Testis (tissue), 2 donors: ENCODE measurements at regions not wholly inside any gene's neighbourhood (a gene's known extent, or its start where the extent isn't known, plus 50 kb on each side); places are given as distances from the start of the nearest gene placed in this dataset.

Experiments used
- DNase-seq: peaks from one replicate; pipeline ENCODE4 v3.0.0-alpha.2; 2019
- H3K27ac ChIP-seq, 2 donors: fragments of 200-600 bp; sonication (generic); one replicate each; pipeline ENCODE4 v1.5.1; 2019
- H3K27me3 ChIP-seq: fragments of 200-600 bp; sonication (generic); one replicate; pipeline ENCODE4 v1.5.1; 2019
- H3K36me3 ChIP-seq: fragments of 200-600 bp; sonication (generic); one replicate; pipeline ENCODE4 v1.5.1; 2017; ENCODE audit warnings: low read depth; ENCODE audit errors: missing control alignments
- H3K4me1 ChIP-seq: fragments of 200-600 bp; sonication (generic); one replicate; pipeline ENCODE4 v1.5.1; 2019
- H3K4me3 ChIP-seq, 2 donors: fragments of 200-600 bp; sonication (generic); one replicate each; pipeline ENCODE4 v1.5.1; 2017 to 2019
- H3K9me3 ChIP-seq: fragments of 200-600 bp; sonication (generic); one replicate; pipeline ENCODE4 v1.5.1; 2017
- POLR2A ChIP-seq: fragments of 450-650 bp; IDR thresholded peaks from one replicate; pipeline ENCODE4 v1.6.1; 2017; ENCODE audit warnings: antibody characterized with exemption, mild to moderate bottlenecking, moderate library complexity
- WGBS, 2 donors: methylation state at CpG; one replicate each; pipeline ENCODE4 v1.1.5; 2018; 5-methylcytosine and 5-hydroxymethylcytosine counted together
- intact Hi-C: fragments of 100-400 bp; cut with DNase I; formaldehyde crosslinking; loops from one replicate; pipeline ENCODE4 v1.15.1; 2023; ENCODE audit warnings: low total_unique reads
- TF ChIP-seq, protein P1 (sequence below), 3 experiments: fragments of 450-650 bp in 2 of 3; fragments of 200-600 bp in 1 of 3; sonication (generic) in 1 of 3; IDR thresholded peaks; one replicate each; pipeline ENCODE4 v1.5.1; 2016 to 2019; ENCODE audit warnings: antibody characterized with exemption in 3 of 3, mild to moderate bottlenecking in 2 of 3, moderate library complexity in 1 of 3

DNA sequence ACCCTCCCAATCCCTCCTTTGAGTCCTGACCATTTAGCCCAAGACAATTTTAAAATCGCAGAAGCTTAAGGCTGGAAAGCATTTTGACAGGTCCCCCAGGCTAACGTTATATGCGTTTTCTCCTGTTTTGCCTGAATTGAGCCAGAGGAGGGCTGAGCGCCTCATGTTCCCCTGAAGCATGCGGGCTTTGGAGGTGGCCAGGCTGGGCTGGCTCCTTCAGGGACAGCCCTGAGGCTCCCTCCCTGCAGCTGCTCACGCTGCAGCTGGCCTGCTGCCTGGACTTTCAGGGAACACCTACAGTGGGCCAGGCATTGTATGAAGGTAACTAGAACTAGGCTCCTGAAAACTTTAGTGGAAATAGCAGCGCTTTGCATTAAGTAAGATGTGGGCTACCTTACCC lies 179.2 kb downstream of the ACKR3 start:
- Histone ChIP-seq H3K4me3 (no peak overlapping the region), H3K36me3 (no peaks in the 10 kb centered on the region), H3K9me3 (no peaks in the 10 kb centered on the region), H3K4me1 (peaks cover 6% of the 10 kb centered on the region), H3K27ac (no peak overlapping the region), H3K27me3 (no peaks in the 10 kb centered on the region)
- intact Hi-C loops, result no loop called here
- 56 to 59% methylated on average over 7 of the region's 7 CpGs for WGBS, 2 donors
- no peak for TF ChIP-seq POLR2A
- TF ChIP-seq, protein P1, sequence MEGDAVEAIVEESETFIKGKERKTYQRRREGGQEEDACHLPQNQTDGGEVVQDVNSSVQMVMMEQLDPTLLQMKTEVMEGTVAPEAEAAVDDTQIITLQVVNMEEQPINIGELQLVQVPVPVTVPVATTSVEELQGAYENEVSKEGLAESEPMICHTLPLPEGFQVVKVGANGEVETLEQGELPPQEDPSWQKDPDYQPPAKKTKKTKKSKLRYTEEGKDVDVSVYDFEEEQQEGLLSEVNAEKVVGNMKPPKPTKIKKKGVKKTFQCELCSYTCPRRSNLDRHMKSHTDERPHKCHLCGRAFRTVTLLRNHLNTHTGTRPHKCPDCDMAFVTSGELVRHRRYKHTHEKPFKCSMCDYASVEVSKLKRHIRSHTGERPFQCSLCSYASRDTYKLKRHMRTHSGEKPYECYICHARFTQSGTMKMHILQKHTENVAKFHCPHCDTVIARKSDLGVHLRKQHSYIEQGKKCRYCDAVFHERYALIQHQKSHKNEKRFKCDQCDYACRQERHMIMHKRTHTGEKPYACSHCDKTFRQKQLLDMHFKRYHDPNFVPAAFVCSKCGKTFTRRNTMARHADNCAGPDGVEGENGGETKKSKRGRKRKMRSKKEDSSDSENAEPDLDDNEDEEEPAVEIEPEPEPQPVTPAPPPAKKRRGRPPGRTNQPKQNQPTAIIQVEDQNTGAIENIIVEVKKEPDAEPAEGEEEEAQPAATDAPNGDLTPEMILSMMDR (IDR thresholded peaks at IDR 0.05), result no peak
- DNase-seq, result no peak

DNA sequence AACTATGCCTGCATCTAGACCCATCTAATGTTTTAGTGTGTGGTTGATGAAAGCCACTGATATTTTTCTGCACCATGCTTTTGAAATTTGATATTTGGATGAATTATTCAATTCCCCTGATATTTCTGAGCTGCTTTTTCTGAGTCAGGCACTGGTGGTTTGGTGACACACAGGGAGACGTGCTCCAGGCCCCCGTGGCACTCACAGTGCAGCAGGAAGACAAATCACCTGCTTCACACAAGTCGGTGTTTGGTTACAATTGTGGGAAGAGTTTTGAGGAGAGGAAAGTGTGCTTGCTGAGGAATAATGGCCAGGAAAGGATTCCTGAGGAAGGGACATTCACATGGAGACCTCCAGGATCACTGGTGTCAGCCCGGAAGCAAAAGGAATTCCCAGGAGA lies 179.7 kb downstream of the ACKR3 start:
- WGBS, 2 donors, result 57 to 78% methylated on average over 4 of the region's 4 CpGs
- H3K27me3 ChIP-seq, result no peaks in the 10 kb centered on the region
- intact Hi-C loops, result no loop called here
- peaks cover 4% of the 10 kb centered on the region for H3K4me1 ChIP-seq
- TF ChIP-seq, protein P1 (IDR thresholded peaks at IDR 0.05), result no peak
- TF ChIP-seq POLR2A, result no peak
- no peaks in the 10 kb centered on the region for H3K36me3 ChIP-seq
- no peak overlapping the region for H3K27ac ChIP-seq
- DNase-seq, result no peak
- no peaks in the 10 kb centered on the region for H3K9me3 ChIP-seq
- no peak overlapping the region for H3K4me3 ChIP-seq

DNA sequence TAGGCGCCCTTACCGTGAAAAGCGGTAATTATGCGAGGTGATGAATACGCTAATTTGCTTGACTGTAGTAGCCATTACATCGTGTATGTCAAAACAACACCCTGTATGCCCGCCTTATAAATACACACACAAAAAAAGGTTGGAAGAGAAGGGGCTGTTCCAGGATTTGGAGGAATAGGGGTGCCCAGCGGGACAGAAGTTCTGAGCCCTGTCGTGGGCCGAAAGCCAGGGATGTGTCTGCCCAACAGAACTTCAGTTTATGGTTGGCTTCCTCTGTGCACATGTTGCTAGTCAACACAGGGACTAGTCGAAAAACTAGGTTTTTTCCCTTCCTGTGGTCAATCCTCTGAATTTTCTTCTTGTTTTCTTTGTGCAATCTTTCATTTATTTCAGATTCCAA lies 182.5 kb downstream of the ACKR3 start:
- H3K27ac ChIP-seq, result no peak overlapping the region

DNA sequence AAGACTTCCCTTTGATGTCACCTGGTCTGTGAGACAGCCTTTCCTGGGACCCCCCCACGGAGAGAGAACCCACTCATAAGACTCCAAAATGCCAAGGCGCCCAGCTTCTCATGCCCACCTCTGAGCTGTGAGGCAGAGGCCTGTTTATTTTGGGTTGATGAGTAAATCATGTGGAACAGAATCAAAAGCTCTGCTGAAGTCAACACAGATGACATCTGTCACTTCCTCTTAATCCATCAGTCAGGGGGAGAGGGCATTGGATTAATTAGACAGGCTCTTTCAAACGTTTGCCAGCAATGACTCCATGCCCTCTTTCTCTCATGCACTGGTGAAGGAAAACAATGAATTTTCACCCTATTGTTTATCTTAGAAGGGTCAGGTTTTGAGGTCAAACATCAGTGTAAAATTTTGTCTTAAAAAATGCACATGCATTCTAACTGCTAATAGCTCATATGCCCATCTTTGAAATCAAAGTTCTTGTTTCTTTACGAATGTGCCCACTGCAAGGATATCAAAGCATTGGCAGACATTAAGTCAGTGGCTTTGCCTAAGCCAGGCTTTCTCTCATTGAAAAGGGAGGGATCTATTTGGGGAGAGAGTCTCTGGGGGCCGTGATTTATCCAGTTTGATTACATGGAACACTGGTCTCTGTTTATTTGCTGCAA lies 184.1 kb downstream of the ACKR3 start:
- intact Hi-C loops, result no loop called here
- 77 to 79% methylated on average over 5 of the region's 5 CpGs for WGBS, 2 donors
- Histone ChIP-seq H3K4me3 (no peak overlapping the region), H3K9me3 (no peaks in the 10 kb centered on the region), H3K27me3 (no peaks in the 10 kb centered on the region), H3K27ac (no peak overlapping the region), H3K4me1 (no peaks in the 10 kb centered on the region), H3K36me3 (no peaks in the 10 kb centered on the region)
- no peak for DNase-seq
- TF ChIP-seq, protein P1 (IDR thresholded peaks at IDR 0.05), result no peak
- TF ChIP-seq POLR2A, result no peak

More for the DNA sequence above, 182.5 kb downstream of the ACKR3 start:
- 92 to 96% methylated on average over 11 of the region's 11 CpGs for WGBS, 2 donors
- Histone ChIP-seq H3K4me1 (no peaks in the 10 kb centered on the region), H3K4me3 (no peak overlapping the region), H3K36me3 (no peaks in the 10 kb centered on the region), H3K27me3 (no peaks in the 10 kb centered on the region), H3K9me3 (no peaks in the 10 kb centered on the region)
- intact Hi-C loops, result no loop called here
- TF ChIP-seq, protein P1 (IDR thresholded peaks at IDR 0.05), result no peak
- no peak for TF ChIP-seq POLR2A
- no peak for DNase-seq
